Renal cortical epithelial cell (primary cell): ENCODE measurements at regions not wholly inside any gene's neighbourhood (a gene's known extent, or its start where the extent isn't known, plus 50 kb on each side); places are given as distances from the start of the nearest gene placed in this dataset.

ENCODE experiments used
- DNase-seq: peaks from one replicate; pipeline ENCODE4 v3.0.0-alpha.2; 2011; ENCODE audit warnings: low read depth

DNA sequence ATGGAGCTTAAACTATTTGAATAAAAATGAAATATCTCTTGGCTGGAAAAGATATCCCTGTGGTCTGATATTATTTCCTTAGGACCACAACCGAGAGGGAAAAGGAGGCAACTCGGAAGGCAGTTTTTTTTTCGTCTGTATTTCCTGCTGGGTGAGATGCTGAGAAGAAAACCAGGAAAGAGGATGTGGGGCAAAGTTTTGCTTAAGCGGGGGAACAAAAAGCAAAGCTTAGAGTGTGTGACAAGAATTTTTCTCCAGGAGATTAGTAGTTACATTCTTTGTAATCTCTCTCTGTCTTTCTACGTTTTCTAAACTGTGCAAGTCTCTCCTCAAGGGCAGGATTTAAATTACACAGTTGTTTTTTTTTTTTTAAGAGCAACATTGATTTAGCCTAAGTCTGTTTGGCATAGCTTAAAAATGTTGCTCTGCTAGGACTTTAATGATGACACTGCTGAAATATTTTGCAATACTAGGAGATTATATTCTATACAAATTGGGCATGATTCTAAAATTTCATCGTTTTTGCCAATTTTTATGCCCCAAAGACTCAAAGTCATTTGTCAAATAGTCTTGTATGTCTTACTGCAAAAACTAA, 258.5 kb downstream of the KCNS3 start:
- no peak for DNase-seq

DNA sequence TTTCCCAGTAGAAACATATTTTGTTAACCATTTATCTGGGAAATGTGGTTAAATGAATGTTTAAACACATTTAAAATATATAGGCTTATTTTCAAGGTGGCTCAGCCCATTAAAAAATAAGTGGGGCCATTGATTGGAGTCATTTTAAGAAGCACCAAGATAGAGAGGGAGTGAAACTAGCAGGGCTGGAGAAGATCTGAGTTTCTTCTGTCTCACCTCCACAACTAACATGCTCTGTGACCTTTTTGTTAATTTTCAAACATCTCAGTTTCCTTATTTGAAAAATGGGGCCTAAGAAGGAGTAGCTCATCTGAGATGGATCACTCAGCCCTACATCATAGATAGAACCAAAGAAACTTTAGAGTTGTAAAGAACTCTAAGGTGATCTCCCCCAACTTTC, 254.8 kb downstream of the KCNS3 start:
- no peak for DNase-seq

DNA sequence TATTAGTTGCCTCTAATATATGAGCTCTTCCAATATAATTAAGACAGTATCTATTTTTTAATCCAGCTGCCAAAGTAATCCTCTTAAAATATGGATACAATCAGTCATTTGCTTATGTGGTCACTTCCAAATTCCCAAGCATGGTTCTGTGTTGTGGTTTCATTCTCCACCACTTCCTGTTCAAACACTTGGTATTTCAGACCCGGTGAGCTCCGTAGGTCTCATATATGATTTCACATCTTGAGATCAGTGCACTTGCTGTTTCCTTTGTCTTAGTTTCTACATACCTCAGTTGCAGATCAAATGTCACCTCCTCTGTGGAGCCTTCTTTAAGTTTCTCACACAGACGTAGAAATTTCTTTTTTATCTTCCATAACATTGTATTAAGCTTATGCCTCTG, 254.2 kb downstream of the KCNS3 start:
- peak; percentile 23 for DNase-seq

DNA sequence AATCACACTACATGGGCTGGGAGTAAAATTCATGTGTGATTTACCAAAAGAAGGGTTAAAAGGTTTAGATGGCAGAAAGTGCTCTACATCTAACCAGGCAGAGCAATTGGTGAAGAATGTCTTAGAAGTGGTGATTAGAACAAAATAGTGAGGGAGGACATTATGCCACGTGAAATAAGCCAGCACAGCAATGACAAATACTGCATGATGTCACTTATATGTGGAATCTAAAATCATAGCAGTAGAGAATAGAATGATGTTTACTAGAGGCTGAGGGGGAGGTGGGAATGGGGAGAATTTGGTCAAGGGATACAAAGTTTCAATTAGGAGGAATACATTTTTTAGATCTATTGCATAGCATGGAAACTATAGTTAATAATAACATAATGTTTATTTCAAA, 253.3 kb downstream of the KCNS3 start:
- DNase-seq, result no peak

DNA sequence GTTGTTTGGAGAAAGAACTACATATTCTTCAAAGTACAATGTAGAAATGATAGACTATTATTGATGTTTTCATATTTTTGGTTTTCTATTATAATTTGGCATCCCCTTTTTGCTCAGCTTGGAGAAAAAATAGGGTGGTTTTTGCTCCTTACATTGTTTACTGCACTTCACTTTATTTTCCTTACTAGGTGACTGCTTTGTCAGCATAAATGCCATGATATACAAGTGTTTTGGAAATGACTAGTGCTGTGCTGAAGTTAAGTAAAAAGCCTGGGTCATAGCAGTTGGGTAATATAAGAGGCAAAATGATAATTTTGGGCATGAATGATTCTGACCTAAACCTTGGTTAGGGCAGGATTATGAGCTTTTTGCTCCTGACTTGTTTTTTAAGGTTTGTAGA, 250.9 kb downstream of the KCNS3 start:
- DNase-seq, result no peak

DNA sequence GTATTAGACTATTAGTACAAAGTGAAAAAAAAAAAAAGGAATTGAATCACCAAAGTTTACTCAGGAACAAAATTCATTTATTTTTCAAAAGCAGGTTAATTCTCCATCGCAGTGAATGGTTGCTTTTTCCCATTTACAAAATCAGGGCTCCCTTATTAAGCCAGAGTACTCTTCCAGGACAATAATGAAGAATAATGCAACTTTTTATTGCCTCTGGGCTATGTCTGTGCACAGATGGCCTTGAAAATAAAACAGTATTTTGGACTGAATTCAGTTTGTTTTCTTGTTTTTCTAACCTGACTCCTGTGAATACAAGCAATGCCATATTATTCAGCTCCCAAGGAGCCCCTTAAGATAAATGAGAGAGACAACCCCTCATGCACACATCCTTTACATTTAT, 246.8 kb downstream of the KCNS3 start:
- DNase-seq, result no peak

DNA sequence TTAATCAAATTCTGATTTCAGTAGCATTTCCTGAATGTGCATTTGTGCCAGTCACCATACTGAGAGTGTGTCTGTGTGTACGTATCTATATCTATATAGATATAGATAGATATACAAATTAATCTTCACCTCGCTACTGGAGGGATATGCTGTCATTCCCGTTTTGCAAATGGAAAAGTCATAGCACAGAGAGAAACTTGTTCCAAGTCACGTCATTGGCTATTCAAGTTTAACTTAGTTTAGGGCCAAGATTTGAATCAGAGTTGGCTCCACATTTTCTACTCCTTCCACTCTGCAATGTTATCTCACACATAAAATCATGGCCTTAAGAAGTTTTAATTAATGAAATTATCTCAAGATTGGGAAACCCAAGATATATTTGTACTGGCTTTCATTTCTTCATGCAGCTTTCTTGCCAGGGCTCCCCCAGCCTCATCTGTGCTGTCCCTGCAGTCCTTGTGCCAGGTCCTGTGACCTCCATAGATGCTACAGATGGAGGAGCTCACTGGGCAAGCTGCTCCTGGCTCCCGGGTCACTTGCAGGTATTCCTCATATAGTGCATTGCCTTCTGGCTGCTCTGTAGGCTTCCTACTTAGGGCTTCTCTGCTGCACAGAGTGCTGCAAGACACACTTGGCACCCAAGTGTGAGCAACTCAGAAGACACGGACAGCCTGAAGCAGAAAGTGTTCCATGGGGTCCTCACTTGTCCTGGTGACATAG, 245.8 kb downstream of the KCNS3 start:
- no peak for DNase-seq

DNA sequence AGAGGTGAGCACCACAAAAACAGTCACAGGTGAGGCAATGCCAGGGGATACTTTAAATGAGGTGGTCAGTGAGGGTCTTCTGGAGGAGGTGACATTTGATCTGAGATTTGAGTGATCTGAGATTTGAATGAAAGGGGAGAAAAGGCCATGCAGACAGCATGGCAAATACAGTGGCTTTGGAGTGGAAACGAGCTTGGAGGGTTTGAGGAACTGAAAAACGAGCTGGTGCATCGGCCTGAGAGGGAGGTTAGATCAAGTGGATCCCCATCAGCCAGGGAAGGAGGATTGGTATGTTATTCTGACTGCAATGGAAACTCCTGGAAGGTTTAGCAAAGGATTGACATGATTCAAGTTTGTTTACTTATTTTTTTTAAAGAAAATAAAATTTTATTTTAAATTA, 245.1 kb downstream of the KCNS3 start:
- DNase-seq, result no peak

DNA sequence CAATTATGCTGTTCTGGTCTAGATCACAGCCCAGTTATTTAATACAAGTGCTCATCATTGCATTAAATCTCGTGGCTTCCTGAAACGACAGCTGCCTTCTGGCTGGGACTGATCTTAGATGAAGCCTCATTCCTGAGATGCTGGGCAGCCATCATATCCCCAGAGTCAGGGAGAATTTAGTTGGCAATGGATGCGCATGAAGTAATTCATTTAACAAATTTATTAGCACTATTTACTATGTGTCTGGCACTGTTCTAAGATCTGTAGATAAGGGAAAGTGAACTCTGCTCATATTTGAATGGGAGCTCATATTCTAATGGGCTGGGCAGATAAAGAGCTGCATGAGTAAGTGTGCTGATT, 244.7 kb downstream of the KCNS3 start:
- no peak for DNase-seq

DNA sequence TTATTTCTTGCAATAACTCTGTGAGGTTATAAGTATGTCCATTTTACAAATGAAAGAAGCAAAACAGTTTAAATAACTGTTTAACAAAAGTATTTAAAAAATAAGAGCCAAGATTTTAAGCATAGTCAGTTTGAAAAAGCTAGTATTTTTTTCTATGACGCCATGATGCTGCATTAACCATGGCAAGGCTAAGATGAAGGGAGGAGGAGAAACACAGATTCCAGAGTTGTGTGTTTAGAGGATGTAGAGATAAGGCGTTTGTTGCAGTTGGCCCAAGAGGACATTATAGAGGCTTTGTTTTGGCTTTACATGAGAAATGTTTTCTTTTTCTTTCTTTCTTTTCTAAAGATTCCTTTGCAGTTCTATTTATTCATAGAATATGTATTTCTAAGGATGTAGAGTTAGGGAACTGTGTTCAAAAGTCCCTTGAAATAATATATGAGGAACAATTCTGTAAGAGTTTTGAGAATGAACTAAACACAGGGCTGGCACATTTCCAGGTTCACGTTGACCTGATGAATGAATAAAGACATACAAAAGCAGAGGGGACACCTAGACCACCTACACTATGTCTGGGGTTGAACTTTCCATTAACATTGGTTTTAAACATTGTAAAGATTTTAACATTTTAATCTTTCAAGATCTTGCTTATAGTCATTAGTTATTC, 244.2 kb downstream of the KCNS3 start:
- no peak for DNase-seq

DNA sequence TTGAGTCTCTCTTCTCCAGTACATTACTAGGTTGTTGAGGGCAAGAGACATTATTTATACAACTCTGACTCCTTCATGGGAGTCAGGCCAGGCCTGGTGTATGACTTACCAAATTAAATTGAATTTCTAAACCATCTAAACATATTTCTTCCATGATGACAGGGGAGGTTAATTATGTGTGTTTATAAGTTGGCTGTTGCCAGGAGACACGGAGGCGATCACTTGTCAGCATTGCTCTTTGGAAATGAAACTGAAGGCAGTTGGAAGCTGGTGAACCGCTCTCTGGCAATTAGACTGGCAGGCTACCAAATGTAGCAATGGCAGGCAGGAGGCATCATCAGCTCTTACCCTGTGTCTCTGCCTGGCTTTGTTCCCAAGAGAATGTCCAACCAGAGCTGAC, 241.4 kb downstream of the KCNS3 start:
- DNase-seq, result peak; percentile 17

DNA sequence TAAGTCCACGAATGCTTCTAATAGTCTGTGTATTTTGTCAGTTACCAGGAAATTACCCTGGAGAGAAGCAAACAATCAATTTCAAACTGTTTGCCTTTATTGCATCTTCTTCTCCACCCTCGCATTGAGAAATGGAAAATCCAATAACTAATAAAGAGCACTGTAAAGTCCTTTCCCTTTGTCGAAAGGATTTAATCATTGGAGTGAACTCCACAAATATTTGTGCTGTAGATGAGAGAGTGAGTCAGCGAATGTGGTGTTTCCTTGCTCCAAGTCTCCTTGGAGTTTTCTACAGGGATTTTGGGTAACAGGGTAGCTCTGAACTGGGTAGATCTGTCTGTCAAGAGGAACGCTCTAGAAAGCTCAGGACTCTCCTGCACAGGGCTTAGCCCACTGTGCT, 240.2 kb downstream of the KCNS3 start:
- DNase-seq, result no peak

DNA sequence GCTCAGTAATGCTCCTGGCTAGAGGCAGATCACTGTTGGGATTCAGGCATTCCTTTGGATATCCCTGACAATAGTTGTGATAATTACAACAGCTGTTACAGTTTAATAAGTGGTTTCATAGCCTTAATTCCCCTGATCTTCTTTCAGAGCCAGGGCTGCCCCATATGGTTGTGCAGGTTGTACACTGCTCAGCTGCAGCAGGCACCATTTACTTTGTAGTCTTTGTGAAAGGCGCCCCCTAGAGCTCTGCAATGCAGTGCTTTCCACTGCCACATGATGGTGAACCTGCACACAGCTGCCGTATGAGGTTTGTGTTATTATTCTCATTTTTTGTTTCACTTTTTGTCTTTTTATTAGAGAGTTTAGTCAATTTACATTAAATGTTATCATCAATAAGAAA, 239.1 kb downstream of the KCNS3 start:
- peak; percentile 50 for DNase-seq

DNA sequence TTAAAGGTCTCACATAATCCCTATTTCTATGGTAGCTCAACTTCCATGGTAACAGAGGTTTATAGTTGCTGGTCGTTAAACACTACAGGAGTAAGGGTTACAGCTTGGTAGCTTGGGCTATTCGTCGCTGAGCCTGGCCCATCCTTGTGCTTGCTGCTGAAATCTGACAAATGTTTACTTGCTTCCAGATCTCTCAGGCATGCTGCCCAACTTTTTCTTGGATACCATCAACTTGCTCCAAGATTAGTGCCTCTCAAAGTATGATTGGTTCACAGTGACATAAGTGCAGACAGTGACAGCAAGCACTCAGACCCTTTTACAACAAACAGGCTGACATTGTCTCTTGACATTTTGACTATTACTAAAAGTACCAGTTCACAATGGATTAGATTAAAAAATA, 231.8 kb downstream of the KCNS3 start:
- DNase-seq, result no peak

DNA sequence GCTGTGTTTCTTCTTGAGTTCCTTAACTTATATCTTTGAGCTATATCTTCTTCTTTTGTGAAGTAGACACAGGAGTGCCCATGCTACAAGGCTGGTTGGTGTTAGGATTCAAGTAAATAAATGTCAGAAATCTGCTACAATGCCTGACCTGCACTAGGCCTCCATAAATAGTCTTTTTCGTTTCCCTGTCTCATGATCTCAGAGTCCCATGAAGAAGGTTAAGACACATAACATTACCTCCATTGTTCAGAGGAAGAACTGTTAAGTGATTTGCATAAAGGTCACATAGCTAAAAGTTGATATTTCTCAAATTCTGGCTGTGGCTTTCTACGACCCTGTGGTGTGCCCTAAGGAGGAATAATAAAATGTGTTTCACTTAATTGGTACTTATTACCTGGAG, 228.4 kb downstream of the KCNS3 start:
- DNase-seq, result no peak

DNA sequence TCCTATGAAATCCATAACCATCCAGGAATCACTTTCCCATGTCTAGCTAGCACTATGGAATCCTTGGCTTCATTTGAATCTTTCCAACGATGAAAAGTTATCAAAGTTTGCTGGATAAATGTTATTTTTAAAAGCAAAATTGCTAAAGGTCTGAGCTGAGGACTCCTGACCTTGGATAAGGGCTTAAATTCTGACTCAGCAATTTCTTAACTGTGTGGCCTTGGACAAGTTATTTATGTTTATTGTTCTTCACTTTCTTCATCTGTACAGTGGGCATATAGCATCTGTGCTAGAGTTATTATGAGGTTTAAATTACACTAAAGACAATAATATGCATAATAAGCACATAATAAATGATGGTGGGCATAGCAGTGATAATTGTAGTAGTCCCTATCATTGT, 227.5 kb downstream of the KCNS3 start:
- DNase-seq, result no peak

DNA sequence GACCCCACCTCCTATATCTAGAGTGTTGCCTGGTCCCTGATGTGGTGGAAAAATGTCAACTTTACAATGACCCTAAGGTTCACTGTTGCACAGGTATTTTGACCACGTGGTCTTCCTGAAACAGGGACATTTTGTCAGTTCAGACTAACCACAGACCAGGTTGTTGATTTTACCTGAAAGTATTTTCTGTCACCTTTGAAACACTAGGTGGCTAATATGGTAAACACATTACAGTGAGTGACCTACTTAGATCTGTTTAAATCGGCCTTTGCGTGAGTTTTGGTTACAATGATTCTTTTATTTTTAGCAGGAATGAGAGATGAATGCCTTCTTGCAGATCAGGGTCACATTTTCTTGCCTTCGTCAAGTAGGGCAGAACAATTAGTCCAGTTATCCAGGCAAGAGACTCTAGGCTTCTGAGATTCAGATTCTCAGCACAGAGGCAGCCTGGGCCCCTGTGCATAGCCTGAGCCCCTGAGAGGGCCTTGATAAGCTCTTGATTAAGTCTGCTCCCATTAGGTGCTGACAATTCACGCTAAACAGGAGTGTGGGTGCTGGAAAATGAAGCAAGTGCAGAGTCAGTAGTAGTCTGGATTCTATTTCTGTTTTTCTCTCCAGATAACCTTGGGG, 226.2 kb downstream of the KCNS3 start:
- DNase-seq, result no peak

DNA sequence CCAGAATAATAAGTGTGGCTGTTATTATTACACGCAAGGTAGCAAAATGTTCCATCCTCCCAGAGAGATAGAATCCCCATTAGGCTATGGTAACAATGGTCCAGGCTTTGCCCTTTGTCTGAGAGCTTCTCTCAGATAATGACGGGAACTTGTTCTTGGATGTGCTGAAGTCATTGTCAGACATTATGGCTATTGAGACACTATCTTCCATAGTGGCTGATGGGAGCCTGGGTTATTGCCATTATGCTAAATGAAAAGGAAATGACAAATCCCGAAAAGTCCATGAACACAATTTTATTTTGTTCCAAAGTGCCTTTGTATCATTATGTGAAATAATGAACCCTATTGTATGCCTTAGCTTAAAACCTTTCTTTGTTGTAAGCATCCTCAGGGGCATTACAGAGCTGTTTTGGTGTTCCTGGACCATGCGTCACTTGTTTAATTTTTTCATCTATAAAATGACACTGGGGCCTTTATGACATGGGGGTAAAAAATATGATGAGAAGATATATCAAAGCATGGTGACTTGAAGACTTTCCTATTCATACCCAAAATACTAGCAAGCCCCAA, 218.5 kb downstream of the KCNS3 start:
- DNase-seq, result no peak

DNA sequence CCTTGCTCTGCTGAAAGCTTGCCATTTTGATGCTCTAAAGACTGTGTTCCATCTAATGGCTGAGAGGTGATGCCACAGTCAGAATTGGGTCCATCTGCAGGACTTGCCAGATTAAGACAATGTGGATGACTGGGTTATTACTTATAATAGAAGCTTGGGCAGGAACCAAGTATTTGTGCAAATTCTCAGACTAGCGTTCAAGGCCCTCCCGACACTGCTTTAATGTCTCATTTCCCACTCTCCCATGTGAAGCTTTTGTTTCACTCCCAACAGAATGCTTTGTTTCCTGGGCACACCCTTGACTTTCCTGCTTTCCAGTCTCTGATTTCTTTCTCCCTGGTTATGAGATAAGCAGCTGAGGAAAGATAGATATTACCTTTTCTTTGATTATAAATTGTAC, 215.8 kb downstream of the KCNS3 start:
- no peak for DNase-seq

DNA sequence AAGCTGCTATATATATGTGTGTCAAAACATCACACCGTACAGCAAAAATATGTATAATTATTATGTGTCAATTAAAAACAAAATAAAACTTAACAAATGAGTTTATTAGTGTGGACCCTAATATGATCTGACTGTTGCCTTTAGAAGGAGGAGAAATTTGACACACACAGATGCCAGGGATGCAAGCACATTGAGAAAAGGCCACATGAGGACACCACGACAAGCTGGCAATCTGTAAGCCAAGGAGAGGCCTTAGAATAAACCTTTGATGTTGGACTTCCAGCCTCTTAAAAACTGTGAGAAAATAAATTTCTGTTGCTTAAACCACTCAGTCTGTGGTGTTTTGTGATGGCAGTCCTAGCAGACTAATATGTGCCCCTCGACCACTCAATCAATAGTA, 214.7 kb downstream of the KCNS3 start:
- DNase-seq, result no peak

DNA sequence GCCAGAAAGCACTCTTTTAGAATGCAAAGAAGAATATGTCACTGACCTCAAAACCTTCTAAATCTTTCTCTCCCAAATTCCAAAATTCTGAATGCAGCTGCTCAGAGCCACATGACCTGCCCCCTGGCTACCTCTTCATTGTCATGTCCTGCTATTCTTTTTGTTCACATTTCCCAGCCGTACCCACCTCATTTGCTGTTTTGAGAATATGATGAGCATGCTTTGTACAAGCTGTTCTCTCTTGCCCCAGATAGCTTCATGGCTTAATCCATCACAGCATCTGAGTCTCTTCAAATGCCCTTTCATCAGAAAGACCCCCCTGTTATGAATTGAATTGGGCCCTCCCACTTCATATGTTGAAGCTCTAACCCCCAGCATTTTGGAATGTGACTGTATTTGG, 214.3 kb downstream of the KCNS3 start:
- no peak for DNase-seq

DNA sequence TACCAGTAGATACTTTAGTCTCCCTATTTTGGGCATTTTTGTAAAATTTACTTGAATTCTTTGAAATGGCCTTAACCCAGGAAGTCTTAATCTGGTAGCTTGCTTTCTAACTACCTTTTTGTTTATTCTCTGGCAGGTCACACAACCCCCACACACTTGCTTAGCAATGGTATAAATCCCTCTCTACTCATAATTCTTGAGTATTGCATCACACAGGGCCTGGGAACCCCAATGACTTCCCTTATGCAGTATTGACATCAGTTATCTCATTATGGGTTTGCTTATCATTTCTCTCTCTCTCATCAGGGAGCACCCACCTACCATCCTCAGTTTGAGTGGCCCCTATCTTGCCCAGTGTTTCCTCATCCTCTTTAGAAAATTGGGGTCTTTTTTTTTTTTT, 207.1 kb downstream of the KCNS3 start:
- DNase-seq, result no peak

DNA sequence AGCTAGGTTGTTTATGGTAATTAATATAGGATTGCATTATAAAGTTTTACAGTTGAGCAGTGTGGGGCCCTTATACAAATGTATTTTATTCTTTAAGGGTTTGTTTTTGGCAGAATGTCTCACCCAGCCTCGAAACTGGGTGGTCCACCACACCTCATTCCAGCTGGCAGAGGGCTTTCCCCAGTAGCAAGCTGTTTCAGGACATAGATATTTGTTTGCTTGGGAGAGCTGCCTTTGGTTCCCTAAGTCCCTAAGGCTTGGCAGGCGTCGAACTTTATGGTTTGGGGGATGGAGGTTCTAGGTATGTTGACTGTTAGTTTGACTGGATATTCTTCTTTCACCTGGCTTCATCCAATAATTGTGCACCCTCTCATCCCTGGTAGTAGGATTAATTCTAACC, 205.9 kb downstream of the KCNS3 start:
- DNase-seq, result no peak
